ENCODE measurements at regions not wholly inside any gene's neighbourhood (a gene's known extent, or its start where the extent isn't known, plus 50 kb on each side); places are given as distances from the start of the nearest gene placed in this dataset.

DNA sequence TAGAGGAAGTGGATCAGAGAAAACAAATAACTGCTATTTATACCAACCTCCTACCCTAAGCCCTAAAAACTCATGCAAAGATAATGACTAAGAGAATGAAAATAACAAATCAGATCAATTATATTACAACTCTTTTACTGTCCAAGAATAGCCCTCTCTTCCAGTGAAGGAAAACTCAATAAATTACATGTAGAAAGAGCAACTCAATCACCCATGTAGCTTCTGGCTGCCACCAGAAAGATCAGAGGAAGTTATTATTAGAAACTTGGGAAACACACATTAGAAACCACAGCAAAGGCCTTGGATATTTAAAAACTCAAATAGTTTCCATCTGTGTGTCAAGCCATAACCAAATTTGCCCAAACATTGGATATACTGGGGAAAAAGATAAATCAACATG lies 134.0 kb upstream of the TARS1 start:
- TF ChIP-seq, protein P1, sequence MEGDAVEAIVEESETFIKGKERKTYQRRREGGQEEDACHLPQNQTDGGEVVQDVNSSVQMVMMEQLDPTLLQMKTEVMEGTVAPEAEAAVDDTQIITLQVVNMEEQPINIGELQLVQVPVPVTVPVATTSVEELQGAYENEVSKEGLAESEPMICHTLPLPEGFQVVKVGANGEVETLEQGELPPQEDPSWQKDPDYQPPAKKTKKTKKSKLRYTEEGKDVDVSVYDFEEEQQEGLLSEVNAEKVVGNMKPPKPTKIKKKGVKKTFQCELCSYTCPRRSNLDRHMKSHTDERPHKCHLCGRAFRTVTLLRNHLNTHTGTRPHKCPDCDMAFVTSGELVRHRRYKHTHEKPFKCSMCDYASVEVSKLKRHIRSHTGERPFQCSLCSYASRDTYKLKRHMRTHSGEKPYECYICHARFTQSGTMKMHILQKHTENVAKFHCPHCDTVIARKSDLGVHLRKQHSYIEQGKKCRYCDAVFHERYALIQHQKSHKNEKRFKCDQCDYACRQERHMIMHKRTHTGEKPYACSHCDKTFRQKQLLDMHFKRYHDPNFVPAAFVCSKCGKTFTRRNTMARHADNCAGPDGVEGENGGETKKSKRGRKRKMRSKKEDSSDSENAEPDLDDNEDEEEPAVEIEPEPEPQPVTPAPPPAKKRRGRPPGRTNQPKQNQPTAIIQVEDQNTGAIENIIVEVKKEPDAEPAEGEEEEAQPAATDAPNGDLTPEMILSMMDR (IDR thresholded peaks at IDR 0.05): no peak
- no peak for TF ChIP-seq POLR2AphosphoS5 (IDR thresholded peaks at IDR 0.05)

Data from stomach (tissue), 4 donors.